ENCODE measurements at regions not wholly inside any gene's neighbourhood (a gene's known extent, or its start where the extent isn't known, plus 50 kb on each side); places are given as distances from the start of the nearest gene placed in this dataset.

DNA sequence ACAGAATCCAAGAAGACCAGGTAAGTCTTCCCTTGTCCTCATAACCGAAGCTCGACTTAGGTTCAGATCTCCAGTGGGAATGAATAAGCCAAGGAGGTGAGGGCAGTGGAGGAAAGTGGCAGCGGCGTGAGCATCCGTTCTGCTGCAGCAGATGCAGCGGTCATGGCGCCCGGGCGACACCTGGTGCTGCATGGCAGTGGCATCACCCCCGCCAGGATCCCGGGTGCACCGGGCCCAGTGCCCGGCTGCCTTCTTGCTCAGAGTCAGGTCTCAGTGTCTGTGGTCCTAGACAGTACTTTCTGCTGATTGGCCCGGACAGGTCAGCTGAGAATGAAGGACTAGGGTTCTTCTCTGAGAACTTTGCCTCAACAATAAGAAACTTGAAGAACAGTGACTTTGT is 83.4 kb upstream of the SORBS2 start:
- no peak overlapping the region for H3K4me2 ChIP-seq (replicated peaks; ENCODE audit: low read depth, low read length, poor library complexity, severe bottlenecking)
- H3K4me3 ChIP-seq (ENCODE audit: control extremely low read depth in 1 of 5, extremely low read depth in 1 of 5, insufficient read depth in 1 of 5, low read depth in 2 of 5, low read length in 4 of 5) = no peak overlapping the region
- POLR2A ChIA-PET = no interaction called here
- DNase-seq = no peak
- 98% methylated on average over 14 of the region's 14 CpGs for WGBS (ENCODE audit: insufficient coverage)
- no peak overlapping the region for H3K27ac ChIP-seq (ENCODE audit: low read length in 2 of 2)
- no peak overlapping the region for H3K9ac ChIP-seq (ENCODE audit: low read length)
- Mint-ChIP-seq H3K27ac (no peak overlapping the region), H3K9me3 (ENCODE audit: insufficient read depth) (no peaks in the 10 kb centered on the region), H3K4me1 (peaks cover 2% of the 10 kb centered on the region), H3K4me3 (no peak overlapping the region), H3K27me3 (peaks cover 28% of the 10 kb centered on the region)
- H4K20me1 ChIP-seq (ENCODE audit: control insufficient read depth, insufficient read depth, low read length, poor library complexity, severe bottlenecking) = no peaks in the 10 kb centered on the region
- H3K36me3 ChIP-seq (replicated peaks in 1 of 2; ENCODE audit: control extremely low read depth in 1 of 2, control insufficient read depth in 1 of 2, extremely low read depth in 1 of 2, insufficient read depth in 2 of 2, low read length in 1 of 2) = no peaks in the 10 kb centered on the region
- CTCF ChIA-PET = no interaction called here
- intact Hi-C loops (cut with micrococcal nuclease) = no loop called here
- TF ChIP-seq EZH2 (IDR thresholded peaks at IDR 0.05; ENCODE audit: borderline replicate concordance, insufficient read depth, low read depth, low read length, poor library complexity, severe bottlenecking) = no peak
- TF ChIP-seq, protein P1, sequence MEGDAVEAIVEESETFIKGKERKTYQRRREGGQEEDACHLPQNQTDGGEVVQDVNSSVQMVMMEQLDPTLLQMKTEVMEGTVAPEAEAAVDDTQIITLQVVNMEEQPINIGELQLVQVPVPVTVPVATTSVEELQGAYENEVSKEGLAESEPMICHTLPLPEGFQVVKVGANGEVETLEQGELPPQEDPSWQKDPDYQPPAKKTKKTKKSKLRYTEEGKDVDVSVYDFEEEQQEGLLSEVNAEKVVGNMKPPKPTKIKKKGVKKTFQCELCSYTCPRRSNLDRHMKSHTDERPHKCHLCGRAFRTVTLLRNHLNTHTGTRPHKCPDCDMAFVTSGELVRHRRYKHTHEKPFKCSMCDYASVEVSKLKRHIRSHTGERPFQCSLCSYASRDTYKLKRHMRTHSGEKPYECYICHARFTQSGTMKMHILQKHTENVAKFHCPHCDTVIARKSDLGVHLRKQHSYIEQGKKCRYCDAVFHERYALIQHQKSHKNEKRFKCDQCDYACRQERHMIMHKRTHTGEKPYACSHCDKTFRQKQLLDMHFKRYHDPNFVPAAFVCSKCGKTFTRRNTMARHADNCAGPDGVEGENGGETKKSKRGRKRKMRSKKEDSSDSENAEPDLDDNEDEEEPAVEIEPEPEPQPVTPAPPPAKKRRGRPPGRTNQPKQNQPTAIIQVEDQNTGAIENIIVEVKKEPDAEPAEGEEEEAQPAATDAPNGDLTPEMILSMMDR (IDR thresholded peaks at IDR 0.05) = no peak
- peaks cover 0 to 2% (median 1%) of the 10 kb centered on the region in 3 donors for H3K9me3 ChIP-seq (ENCODE audit: control extremely low read depth in 1 of 3, control insufficient read depth in 2 of 3, insufficient read depth in 1 of 3, low read length in 2 of 3)
- H3K79me2 ChIP-seq (ENCODE audit: control insufficient read depth, insufficient read depth, low read length) = no peaks in the 10 kb centered on the region
- H3K4me1 ChIP-seq (ENCODE audit: control insufficient read depth in 2 of 2, insufficient read depth in 2 of 2, low read length in 2 of 2) = no peaks in the 10 kb centered on the region
- no peak overlapping the region for H2AFZ ChIP-seq (ENCODE audit: insufficient read depth, low read depth, low read length, poor library complexity, severe bottlenecking)
- peaks cover 0 to 2% (median 0%) of the 10 kb centered on the region in 4 experiments for H3K27me3 ChIP-seq (replicated peaks in 1 of 4; ENCODE audit: control extremely low read depth in 1 of 4, control insufficient read depth in 3 of 4, insufficient read depth in 4 of 4, low read length in 3 of 4)
- ATAC-seq (ENCODE audit: low read depth) = no peak

DNA sequence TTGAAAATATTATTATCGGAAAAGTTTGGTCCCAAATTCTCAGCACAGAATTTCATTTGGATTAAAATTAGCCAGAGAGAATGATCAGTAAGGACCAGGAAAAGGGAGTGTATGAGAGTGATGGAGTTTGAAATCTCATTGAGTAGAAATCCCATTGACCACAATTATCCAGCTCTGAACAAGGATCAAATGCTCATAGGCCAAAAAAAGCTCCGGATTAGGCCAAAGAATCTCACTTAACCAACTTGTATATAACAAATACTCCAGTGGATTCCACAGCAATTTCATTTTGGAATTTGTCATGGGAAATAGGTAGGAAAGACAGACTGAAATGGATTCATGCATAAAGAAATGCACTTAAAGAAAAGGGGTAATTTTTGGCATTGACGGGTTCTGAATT is 83.9 kb upstream of the SORBS2 start:
- intact Hi-C loops (cut with micrococcal nuclease) = no loop called here
- WGBS (ENCODE audit: insufficient coverage) = 92% methylated on average over 1 of the region's 3 CpGs
- H3K27ac ChIP-seq (ENCODE audit: low read length in 2 of 2) = no peak overlapping the region
- peaks cover 28% of the 10 kb centered on the region for H3K27me3 Mint-ChIP-seq
- no peak overlapping the region for H3K4me3 ChIP-seq (ENCODE audit: control extremely low read depth in 1 of 5, extremely low read depth in 1 of 5, insufficient read depth in 1 of 5, low read depth in 2 of 5, low read length in 4 of 5)
- ChIA-PET CTCF (no interaction called here), POLR2A (no interaction called here)
- H2AFZ ChIP-seq (ENCODE audit: insufficient read depth, low read depth, low read length, poor library complexity, severe bottlenecking) = no peak overlapping the region
- H3K79me2 ChIP-seq (ENCODE audit: control insufficient read depth, insufficient read depth, low read length) = no peaks in the 10 kb centered on the region
- H3K9me3 ChIP-seq (ENCODE audit: control extremely low read depth in 1 of 3, control insufficient read depth in 2 of 3, insufficient read depth in 1 of 3, low read length in 2 of 3) = peaks cover 0 to 2% (median 1%) of the 10 kb centered on the region in 3 donors
- ATAC-seq (ENCODE audit: low read depth) (no peak), DNase-seq (no peak)
- peaks cover 2% of the 10 kb centered on the region for H3K4me1 Mint-ChIP-seq
- H3K4me2 ChIP-seq (replicated peaks; ENCODE audit: low read depth, low read length, poor library complexity, severe bottlenecking) = no peak overlapping the region
- TF ChIP-seq EZH2 (IDR thresholded peaks at IDR 0.05; ENCODE audit: borderline replicate concordance, insufficient read depth, low read depth, low read length, poor library complexity, severe bottlenecking) = no peak
- TF ChIP-seq, protein P1 (IDR thresholded peaks at IDR 0.05) = no peak
- no peak overlapping the region for H3K9ac ChIP-seq (ENCODE audit: low read length)
- no peaks in the 10 kb centered on the region for H3K4me1 ChIP-seq (ENCODE audit: control insufficient read depth in 2 of 2, insufficient read depth in 2 of 2, low read length in 2 of 2)
- H4K20me1 ChIP-seq (ENCODE audit: control insufficient read depth, insufficient read depth, low read length, poor library complexity, severe bottlenecking) = no peaks in the 10 kb centered on the region
- peaks cover 0 to 2% (median 0%) of the 10 kb centered on the region in 4 experiments for H3K27me3 ChIP-seq (replicated peaks in 1 of 4; ENCODE audit: control extremely low read depth in 1 of 4, control insufficient read depth in 3 of 4, insufficient read depth in 4 of 4, low read length in 3 of 4)
- H3K27ac Mint-ChIP-seq = no peak overlapping the region
- H3K9me3 Mint-ChIP-seq (ENCODE audit: insufficient read depth) = no peaks in the 10 kb centered on the region
- no peaks in the 10 kb centered on the region for H3K36me3 ChIP-seq (replicated peaks in 1 of 2; ENCODE audit: control extremely low read depth in 1 of 2, control insufficient read depth in 1 of 2, extremely low read depth in 1 of 2, insufficient read depth in 2 of 2, low read length in 1 of 2)
- no peak overlapping the region for H3K4me3 Mint-ChIP-seq
